Fibroblast of lung (primary cell): ENCODE measurements at regions not wholly inside any gene's neighbourhood (a gene's known extent, or its start where the extent isn't known, plus 50 kb on each side); places are given as distances from the start of the nearest gene placed in this dataset.

Source experiments
- EZH2 ChIP-seq: IDR thresholded peaks from 2 replicates; pipeline ENCODE4 v1.5.1; 2012; ENCODE audit warnings: low read length, control low read depth, mild to moderate bottlenecking; ENCODE audit errors: missing control alignments
- TF ChIP-seq, protein P1 (sequence below), 2 donors: IDR thresholded peaks in 1 of 2; conservative IDR thresholded peaks in 1 of 2; 1 replicate in 1 of 2; 2 replicates in 1 of 2; pipeline ENCODE4 v1.5.1; 2011 to 2012; ENCODE audit warnings: low read length in 2 of 2, control low read depth in 1 of 2, inconsistent platforms in 1 of 2, low read depth in 1 of 2, mild to moderate bottlenecking in 1 of 2

DNA sequence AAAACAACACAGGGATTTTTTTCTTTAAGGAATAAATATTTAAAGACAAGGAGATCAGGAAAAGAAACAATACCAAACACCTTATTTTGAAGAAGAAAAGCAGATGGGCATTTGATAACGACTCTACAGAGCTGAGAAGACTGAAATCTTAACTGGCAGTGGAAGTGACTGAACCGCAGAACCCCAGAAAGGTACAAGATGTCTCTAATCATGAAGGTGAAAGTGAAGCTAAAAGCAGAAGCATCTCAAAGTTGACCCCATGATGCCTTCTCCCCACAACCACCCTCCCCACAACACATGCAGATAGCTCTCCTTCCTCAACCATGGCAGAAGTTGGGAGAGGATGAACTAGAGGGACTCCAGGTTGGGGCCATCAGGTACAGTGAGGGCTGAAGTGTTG lies 129.6 kb downstream of the ZNF648 start:
- TF ChIP-seq, protein P1, sequence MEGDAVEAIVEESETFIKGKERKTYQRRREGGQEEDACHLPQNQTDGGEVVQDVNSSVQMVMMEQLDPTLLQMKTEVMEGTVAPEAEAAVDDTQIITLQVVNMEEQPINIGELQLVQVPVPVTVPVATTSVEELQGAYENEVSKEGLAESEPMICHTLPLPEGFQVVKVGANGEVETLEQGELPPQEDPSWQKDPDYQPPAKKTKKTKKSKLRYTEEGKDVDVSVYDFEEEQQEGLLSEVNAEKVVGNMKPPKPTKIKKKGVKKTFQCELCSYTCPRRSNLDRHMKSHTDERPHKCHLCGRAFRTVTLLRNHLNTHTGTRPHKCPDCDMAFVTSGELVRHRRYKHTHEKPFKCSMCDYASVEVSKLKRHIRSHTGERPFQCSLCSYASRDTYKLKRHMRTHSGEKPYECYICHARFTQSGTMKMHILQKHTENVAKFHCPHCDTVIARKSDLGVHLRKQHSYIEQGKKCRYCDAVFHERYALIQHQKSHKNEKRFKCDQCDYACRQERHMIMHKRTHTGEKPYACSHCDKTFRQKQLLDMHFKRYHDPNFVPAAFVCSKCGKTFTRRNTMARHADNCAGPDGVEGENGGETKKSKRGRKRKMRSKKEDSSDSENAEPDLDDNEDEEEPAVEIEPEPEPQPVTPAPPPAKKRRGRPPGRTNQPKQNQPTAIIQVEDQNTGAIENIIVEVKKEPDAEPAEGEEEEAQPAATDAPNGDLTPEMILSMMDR (conservative IDR thresholded peaks at IDR 0.05 in 1 of 2, IDR thresholded peaks at IDR 0.05 in 1 of 2; ENCODE audit: low read depth in 1 of 2, low read length in 2 of 2) = no peak
- TF ChIP-seq EZH2 = no peak
